Endothelial cell of umbilical vein (primary cell): ENCODE measurements at regions not wholly inside any gene's neighbourhood (a gene's known extent, or its start where the extent isn't known, plus 50 kb on each side); places are given as distances from the start of the nearest gene placed in this dataset.

Experiments
- BruUV-seq: library from RNA; stranded (reverse); fragments of 400-500 nt; replicated peaks from 2 replicates; lab custom pipeline; 2021; lab: Mats Ljungman, UMichigan
- CTCF ChIA-PET: fragments of 300-600, 350-600 bp; sonication (Branson Sonifier 250); formaldehyde crosslinking; loops from one replicate; lab custom pipeline; 2021; ENCODE audit warnings: antibody characterized with exemption, inconsistent platforms; lab: Charles Lee
- POLR2A ChIA-PET: fragments of 300-600, 350-600 bp; sonication (Branson Sonifier 250); formaldehyde crosslinking; loops from one replicate; lab custom pipeline; 2021; ENCODE audit warnings: antibody characterized with exemption, inconsistent platforms; lab: Charles Lee
- DNase-seq: peaks from one replicate; pipeline ENCODE4 v3.0.0-alpha.2; 2011; ENCODE audit warnings: low read depth, low spot score
- FAIRE-seq: peaks from 2 replicates; lab custom pipeline; 2011; peaks lifted over from hg19 to GRCh38; lab: Jason Lieb, UNC
- H2AFZ ChIP-seq: 2 replicates; pipeline ENCODE4 v1.6.0; 2012; ENCODE audit warnings: low read depth, low read length, control low read depth, inconsistent platforms
- H3K27ac ChIP-seq: 2 replicates; pipeline ENCODE4 v1.5.1; 2011; ENCODE audit warnings: low read depth, mild to moderate bottlenecking, control low read depth, low read length, moderate library complexity; ENCODE audit not compliant: insufficient read depth
- H3K27me3 ChIP-seq, 2 experiments: 2 replicates each; pipeline versions ENCODE4 v1.6.0 to v1.6.1; 2011; ENCODE audit warnings: low read length in 2 of 2, mixed read lengths in 1 of 2; ENCODE audit not compliant: control insufficient read depth in 2 of 2, insufficient read depth in 2 of 2
- H3K36me3 ChIP-seq, 2 experiments: 2 replicates in 1 of 2; 3 replicates in 1 of 2; pipeline ENCODE4 v1.5.1; 2011; ENCODE audit warnings: low read length in 2 of 2, mild to moderate bottlenecking in 1 of 2, moderate library complexity in 1 of 2; ENCODE audit not compliant: control insufficient read depth in 2 of 2, insufficient read depth in 2 of 2; ENCODE audit errors: extremely low read depth in 1 of 2
- H3K4me1 ChIP-seq: 3 replicates; pipeline ENCODE4 v1.5.1; 2011; ENCODE audit warnings: mild to moderate bottlenecking, low read length; ENCODE audit not compliant: control insufficient read depth, insufficient read depth; ENCODE audit errors: extremely low read depth
- H3K4me2 ChIP-seq: 2 replicates; pipeline ENCODE4 v1.6.1; 2011; ENCODE audit warnings: low read length, control low read depth, mixed read lengths; ENCODE audit not compliant: insufficient read depth
- H3K4me3 ChIP-seq, 3 experiments: fragments of 200-600 bp in 1 of 3; sonication (generic), shearing (Covaris generic) in 1 of 3; replicated peaks in 1 of 3; 2 replicates each; pipeline ENCODE4 v1.5.1; 2011 to 2016; ENCODE audit warnings: control low read depth in 3 of 3, low read length in 3 of 3, mild to moderate bottlenecking in 2 of 3, inconsistent platforms in 1 of 3, low read depth in 1 of 3, moderate library complexity in 1 of 3; ENCODE audit not compliant: insufficient read depth in 1 of 3
- H3K79me2 ChIP-seq: 2 replicates; pipeline ENCODE4 v1.6.0; 2012; ENCODE audit warnings: low read length, inconsistent platforms; ENCODE audit not compliant: control insufficient read depth, insufficient read depth
- H3K9ac ChIP-seq: replicated peaks from 2 replicates; pipeline ENCODE3; 2011; ENCODE audit warnings: low read length, control low read depth; ENCODE audit not compliant: insufficient read depth; ENCODE audit errors: extremely low read depth
- H3K9me1 ChIP-seq: replicated peaks from 3 replicates; pipeline ENCODE4 v1.6.0; 2011; ENCODE audit warnings: mild to moderate bottlenecking, low read length; ENCODE audit not compliant: control insufficient read depth, insufficient read depth; ENCODE audit errors: extremely low read depth
- H3K9me3 ChIP-seq: replicated peaks from 2 replicates; pipeline ENCODE4 v1.5.1; 2012; ENCODE audit warnings: low read length, inconsistent platforms; ENCODE audit not compliant: control insufficient read depth, insufficient read depth
- H4K20me1 ChIP-seq: replicated peaks from 2 replicates; pipeline ENCODE3; 2011; ENCODE audit warnings: mild to moderate bottlenecking, low read length; ENCODE audit not compliant: control insufficient read depth, insufficient read depth; ENCODE audit errors: extremely low read depth
- EZH2 ChIP-seq: IDR thresholded peaks from 2 replicates; pipeline ENCODE4 v1.6.1; 2012; ENCODE audit warnings: borderline replicate concordance, low read depth, mild to moderate bottlenecking, moderate library complexity, low read length, inconsistent platforms; ENCODE audit not compliant: severe bottlenecking
- FOS ChIP-seq: IDR thresholded peaks from 2 replicates; pipeline ENCODE4 v1.6.1; 2011; ENCODE audit warnings: mild to moderate bottlenecking, low read length, moderate library complexity, borderline replicate concordance; ENCODE audit not compliant: insufficient read depth
- GATA2 ChIP-seq: IDR thresholded peaks from 2 replicates; pipeline ENCODE4 v1.7.0; 2011; ENCODE audit warnings: low read depth, mild to moderate bottlenecking, moderate library complexity, mixed read lengths, low read length; ENCODE audit not compliant: insufficient read length, insufficient read depth
- JUN ChIP-seq: IDR thresholded peaks from 2 replicates; pipeline ENCODE4 v1.6.1; 2011; ENCODE audit warnings: borderline replicate concordance, low read depth; ENCODE audit not compliant: insufficient read length, insufficient read depth
- POLR2A ChIP-seq: IDR thresholded peaks from 2 replicates; pipeline ENCODE4 v1.6.1; 2012; ENCODE audit warnings: low read depth, mild to moderate bottlenecking, control low read depth, low read length
- dilution Hi-C: fragments of 300-500 bp; cut with MboI; formaldehyde crosslinking; loops from one replicate; pipeline ENCODE4 v1.15.0; 2019; ENCODE audit warnings: low sequenced_read_pairs; ENCODE audit not compliant: extremely low pct_ligation_motif_present
- intact Hi-C: fragments of 100-400 bp; cut with micrococcal nuclease; formaldehyde crosslinking; loops from one replicate; pipeline ENCODE4 v1.10.0; 2022

GRCh38 chr12:105487963-105488362 lies 157.5 kb downstream of the C12orf75 start:
- CTCF ChIA-PET, result no interaction called here
- peak; percentile 75 for FAIRE-seq
- no peak overlapping the region for H2AFZ ChIP-seq
- peak overlapping the region; percentile 74 for H3K27ac ChIP-seq
- peak; percentile 83 for DNase-seq
- intact Hi-C loops, result loop anchor here (5.0 kb wide), 1 partner anchor 99 kb away; no protein-coding TSS in a partner anchor
- peak overlapping the region; percentile 71 for H3K4me2 ChIP-seq
- H3K36me3 ChIP-seq, result peaks cover 4 to 8% of the 10 kb centered on the region in 2 experiments
- peaks cover 76% of the 10 kb centered on the region for H3K79me2 ChIP-seq
- H3K9me3 ChIP-seq, result no peaks in the 10 kb centered on the region
- POLR2A ChIA-PET, result no interaction called here
- no peaks in the 10 kb centered on the region for H3K27me3 ChIP-seq
- peak overlapping the region; percentile 59 for H3K9ac ChIP-seq
- H4K20me1 ChIP-seq, result no peaks in the 10 kb centered on the region
- no peaks in the 10 kb centered on the region for H3K9me1 ChIP-seq
- TF ChIP-seq JUN (peak; percentile 2), EZH2 (no peak), GATA2 (peak; percentile 33)
- BruUV-seq, result no TSS peak
- H3K4me1 ChIP-seq, result peaks cover 79% of the 10 kb centered on the region
- dilution Hi-C loops, result no loop called here
- peak overlapping the region in 1 of 3 experiments; percentile 25 for H3K4me3 ChIP-seq

GRCh38 chr12:105492591-105493545 lies 162.4 kb downstream of the C12orf75 start:
- DNase-seq (no peak), FAIRE-seq (no peak)
- H3K4me2 ChIP-seq, result no peak overlapping the region
- POLR2A ChIA-PET, result no interaction called here
- H3K9ac ChIP-seq, result no peak overlapping the region
- dilution Hi-C loops, result no loop called here
- BruUV-seq, result no TSS peak
- H3K36me3 ChIP-seq, result peaks cover 14 to 22% of the 10 kb centered on the region in 2 experiments
- no peaks in the 10 kb centered on the region for H4K20me1 ChIP-seq
- TF ChIP-seq FOS (no peak), JUN (no peak), POLR2A (no peak)
- no peaks in the 10 kb centered on the region for H3K9me3 ChIP-seq
- H2AFZ ChIP-seq, result no peak overlapping the region
- no peaks in the 10 kb centered on the region for H3K27me3 ChIP-seq
- no peak overlapping the region for H3K4me3 ChIP-seq
- CTCF ChIA-PET, result interaction anchor here (0.9 to 3.1 kb wide), 5 partner anchors 9 to 643 kb away, joined by 3 to 8 read pairs (median 6); no protein-coding TSS in a partner anchor
- peaks cover 92% of the 10 kb centered on the region for H3K79me2 ChIP-seq
- intact Hi-C loops, result no loop called here
- H3K4me1 ChIP-seq, result peaks cover 30% of the 10 kb centered on the region
- H3K27ac ChIP-seq, result no peak overlapping the region
- H3K9me1 ChIP-seq, result no peaks in the 10 kb centered on the region
